NCI-H524 (cell line): ENCODE measurements at regions not wholly inside any gene's neighbourhood (a gene's known extent, or its start where the extent isn't known, plus 50 kb on each side); places are given as distances from the start of the nearest gene placed in this dataset.
A peak's percentile ranks its signal among the peaks of the same experiment; 100 is the strongest.

Source experiments
- DNase-seq, 2 experiments: peaks; one replicate each; lab custom pipeline; 2025; lab: John Stamatoyannopoulos, UW

- DNase-seq, result no peak
Observed at GRCh38 chr6:170232186-170233002, 58.5 kb downstream of the DLL1 start.

GRCh38 chr6:170231293-170232185, 59.3 kb downstream of the DLL1 start:
- DNase-seq, result peak in 1 of 2 experiments; percentile 48

GRCh38 chr6:170230520-170231292, 60.2 kb downstream of the DLL1 start:
- peak in 1 of 2 experiments; percentile 50 for DNase-seq

- no peak for DNase-seq
Observed at GRCh38 chr6:170229851-170230519, 60.9 kb downstream of the DLL1 start.

- DNase-seq, result no peak
Observed at GRCh38 chr6:170229396-170229795, 61.5 kb downstream of the DLL1 start.

- DNase-seq, result no peak
Observed at GRCh38 chr6:170228946-170229310, 62.0 kb downstream of the DLL1 start.

- DNase-seq, result no peak
Observed at GRCh38 chr6:170227996-170228945, 62.6 kb downstream of the DLL1 start.

GRCh38 chr6:170227521-170227983, 63.3 kb downstream of the DLL1 start:
- peak in 1 of 2 experiments; percentile 31 for DNase-seq

- DNase-seq, result no peak
Observed at GRCh38 chr6:170226647-170227046, 64.2 kb downstream of the DLL1 start.

GRCh38 chr6:170225852-170226417, 64.9 kb downstream of the DLL1 start:
- no peak for DNase-seq

- DNase-seq, result peak; percentile 47 to 75
Observed at GRCh38 chr6:170224694-170225660, 65.9 kb downstream of the DLL1 start.

- DNase-seq, result no peak
Observed at GRCh38 chr6:170223718-170224693, 66.9 kb downstream of the DLL1 start.

GRCh38 chr6:170222498-170223471, 68.1 kb downstream of the DLL1 start:
- no peak for DNase-seq

GRCh38 chr6:170221753-170222400, 69.0 kb downstream of the DLL1 start:
- DNase-seq, result peak in 1 of 2 experiments; percentile 37

GRCh38 chr6:170221052-170221752, 69.7 kb downstream of the DLL1 start:
- DNase-seq, result no peak
